ENCODE measurements at regions not wholly inside any gene's neighbourhood (a gene's known extent, or its start where the extent isn't known, plus 50 kb on each side); places are given as distances from the start of the nearest gene placed in this dataset.

- TF ChIP-seq CTCF (IDR thresholded peaks at IDR 0.05) = no peak
- TF ChIP-seq EP300 (IDR thresholded peaks at IDR 0.05) = no peak
- no peak for TF ChIP-seq POLR2AphosphoS5 (IDR thresholded peaks at IDR 0.05)
Measured at GRCh38 chr2:236974752-236975151, 110.9 kb upstream of the COPS8 start.
